Vagina (tissue), 2 donors: ENCODE measurements at regions not wholly inside any gene's neighbourhood (a gene's known extent, or its start where the extent isn't known, plus 50 kb on each side); places are given as distances from the start of the nearest gene placed in this dataset.

Source experiments
- DNase-seq, 2 donors: peaks; one replicate each; pipeline ENCODE4 v3.0.0-alpha.2; 2017; ENCODE audit errors: extremely low spot score in 2 of 2
- H3K27ac ChIP-seq: fragments of 200-600 bp; sonication (generic); one replicate; pipeline ENCODE4 v1.5.1; 2019
- H3K27me3 ChIP-seq: fragments of 200-600 bp; sonication (generic); one replicate; pipeline ENCODE4 v1.5.1; 2019
- H3K36me3 ChIP-seq, 2 donors: fragments of 200-600 bp; sonication (generic); one replicate each; pipeline ENCODE4 v1.5.1; 2017 to 2019
- H3K4me1 ChIP-seq: fragments of 200-600 bp; sonication (generic); one replicate; pipeline ENCODE4 v1.5.1; 2019
- H3K4me3 ChIP-seq, 2 donors: fragments of 200-600 bp; sonication (generic); 1 replicate in 1 of 2; 2 replicates in 1 of 2; pipeline ENCODE4 v1.5.1; 2016 to 2019
- H3K9me3 ChIP-seq: fragments of 200-600 bp; sonication (generic); one replicate; pipeline ENCODE4 v1.5.1; 2019
- CTCF ChIP-seq, 3 experiments: fragments of 450-650 bp in 2 of 3; fragments of 200-600 bp in 1 of 3; sonication (generic) in 1 of 3; IDR thresholded peaks; one replicate each; pipeline ENCODE4 v1.5.1; 2017 to 2019; ENCODE audit warnings: antibody characterized with exemption in 3 of 3, mild to moderate bottlenecking in 2 of 3, moderate library complexity in 2 of 3
- POLR2A ChIP-seq, 2 donors: fragments of 450-650 bp; IDR thresholded peaks; one replicate each; pipeline ENCODE4 v1.6.1; 2017; ENCODE audit warnings: antibody characterized with exemption in 2 of 2, mild to moderate bottlenecking in 2 of 2, moderate library complexity in 2 of 2
- POLR2AphosphoS5 ChIP-seq, 2 donors: sonication (generic); formaldehyde crosslinking; IDR thresholded peaks; one replicate each; pipeline ENCODE4 v1.9.0; 2017; ENCODE audit warnings: antibody characterized with exemption in 2 of 2, mild to moderate bottlenecking in 2 of 2, low read depth in 1 of 2; ENCODE audit not compliant: insufficient read depth in 1 of 2
- intact Hi-C: fragments of 100-400 bp; cut with DNase I; formaldehyde crosslinking; loops from one replicate; pipeline ENCODE4 v1.15.1; 2023

GRCh38 chr3:5276934-5277333 lies 89.4 kb downstream of the EDEM1 start:
- no peaks in the 10 kb centered on the region for H3K4me1 ChIP-seq
- no peaks in the 10 kb centered on the region for H3K9me3 ChIP-seq
- no peaks in the 10 kb centered on the region for H3K27me3 ChIP-seq
- H3K4me3 ChIP-seq: no peak overlapping the region
- no peak overlapping the region for H3K27ac ChIP-seq
- H3K36me3 ChIP-seq: no peaks in the 10 kb centered on the region
- intact Hi-C loops: no loop called here
- DNase-seq: no peak
- no peak for TF ChIP-seq POLR2A (IDR thresholded peaks at IDR 0.05)
- no peak for TF ChIP-seq CTCF (IDR thresholded peaks at IDR 0.05)
- TF ChIP-seq POLR2AphosphoS5 (IDR thresholded peaks at IDR 0.05; ENCODE audit: insufficient read depth in 1 of 2, low read depth in 1 of 2): no peak

- no peak for TF ChIP-seq CTCF (IDR thresholded peaks at IDR 0.05)
- no peak for TF ChIP-seq POLR2A (IDR thresholded peaks at IDR 0.05)
- TF ChIP-seq POLR2AphosphoS5 (IDR thresholded peaks at IDR 0.05; ENCODE audit: insufficient read depth in 1 of 2, low read depth in 1 of 2): no peak
- Histone ChIP-seq H3K27me3 (no peaks in the 10 kb centered on the region), H3K9me3 (no peaks in the 10 kb centered on the region), H3K4me1 (no peaks in the 10 kb centered on the region), H3K4me3 (no peak overlapping the region), H3K36me3 (no peaks in the 10 kb centered on the region), H3K27ac (no peak overlapping the region)
- intact Hi-C loops: no loop called here
- no peak for DNase-seq
Observed at GRCh38 chr3:5277612-5278236, 90.2 kb downstream of the EDEM1 start.

GRCh38 chr3:5278666-5279065 lies 91.2 kb downstream of the EDEM1 start:
- H3K9me3 ChIP-seq: no peaks in the 10 kb centered on the region
- no peak for DNase-seq
- no peaks in the 10 kb centered on the region for H3K27me3 ChIP-seq
- TF ChIP-seq CTCF (IDR thresholded peaks at IDR 0.05): no peak
- no peak for TF ChIP-seq POLR2A (IDR thresholded peaks at IDR 0.05)
- TF ChIP-seq POLR2AphosphoS5 (IDR thresholded peaks at IDR 0.05; ENCODE audit: insufficient read depth in 1 of 2, low read depth in 1 of 2): no peak
- intact Hi-C loops: no loop called here
- no peak overlapping the region for H3K4me3 ChIP-seq
- no peak overlapping the region for H3K27ac ChIP-seq
- H3K4me1 ChIP-seq: no peaks in the 10 kb centered on the region
- H3K36me3 ChIP-seq: no peaks in the 10 kb centered on the region

- no peaks in the 10 kb centered on the region for H3K27me3 ChIP-seq
- no peak overlapping the region for H3K27ac ChIP-seq
- no peak overlapping the region for H3K4me3 ChIP-seq
- no peaks in the 10 kb centered on the region for H3K9me3 ChIP-seq
- intact Hi-C loops: no loop called here
- no peak for TF ChIP-seq POLR2A (IDR thresholded peaks at IDR 0.05)
- no peak for TF ChIP-seq CTCF (IDR thresholded peaks at IDR 0.05)
- no peaks in the 10 kb centered on the region for H3K36me3 ChIP-seq
- no peaks in the 10 kb centered on the region for H3K4me1 ChIP-seq
- DNase-seq: no peak
Observed at GRCh38 chr3:5282703-5283102, 95.2 kb downstream of the EDEM1 start.

GRCh38 chr3:5285439-5285838 lies 97.9 kb downstream of the EDEM1 start:
- no peak overlapping the region for H3K4me3 ChIP-seq
- no peak overlapping the region for H3K27ac ChIP-seq
- no peaks in the 10 kb centered on the region for H3K4me1 ChIP-seq
- no peaks in the 10 kb centered on the region for H3K36me3 ChIP-seq
- no peaks in the 10 kb centered on the region for H3K9me3 ChIP-seq
- TF ChIP-seq POLR2AphosphoS5 (IDR thresholded peaks at IDR 0.05; ENCODE audit: insufficient read depth in 1 of 2, low read depth in 1 of 2) (no peak), CTCF (IDR thresholded peaks at IDR 0.05) (no peak), POLR2A (IDR thresholded peaks at IDR 0.05) (no peak)
- intact Hi-C loops: no loop called here
- no peak for DNase-seq
- no peaks in the 10 kb centered on the region for H3K27me3 ChIP-seq
